ENCODE measurements at regions not wholly inside any gene's neighbourhood (a gene's known extent, or its start where the extent isn't known, plus 50 kb on each side); places are given as distances from the start of the nearest gene placed in this dataset.

- ChIA-PET POLR2A (no interaction called here), CTCF (interaction anchor here (1.0 kb wide), 1 partner anchor 347 kb away, joined by 3 read pairs; no protein-coding TSS in a partner anchor)
- Histone ChIP-seq H3K27me3 (ENCODE audit: control insufficient read depth in 2 of 2, insufficient read depth in 2 of 2, low read length in 2 of 2) (peaks cover 0 to 2% of the 10 kb centered on the region in 2 experiments), H3K79me2 (ENCODE audit: control insufficient read depth, insufficient read depth, low read length) (no peaks in the 10 kb centered on the region), H2AFZ (ENCODE audit: low read depth, low read length) (no peak overlapping the region), H3K36me3 (ENCODE audit: control insufficient read depth in 2 of 2, extremely low read depth in 1 of 2, insufficient read depth in 2 of 2, low read length in 2 of 2) (no peaks in the 10 kb centered on the region), H3K9me1 (replicated peaks; ENCODE audit: control insufficient read depth, extremely low read depth, insufficient read depth, low read length) (no peaks in the 10 kb centered on the region), H3K9me3 (replicated peaks; ENCODE audit: control insufficient read depth, insufficient read depth, low read length) (no peaks in the 10 kb centered on the region), H3K4me2 (ENCODE audit: insufficient read depth, low read length) (no peak overlapping the region), H4K20me1 (replicated peaks; ENCODE audit: control insufficient read depth, extremely low read depth, insufficient read depth, low read length) (no peaks in the 10 kb centered on the region), H3K9ac (replicated peaks; ENCODE audit: extremely low read depth, insufficient read depth, low read length) (no peak overlapping the region), H3K4me1 (ENCODE audit: control insufficient read depth, extremely low read depth, insufficient read depth, low read length) (no peaks in the 10 kb centered on the region), H3K4me3 (replicated peaks in 1 of 3; ENCODE audit: insufficient read depth in 1 of 3, low read depth in 1 of 3, low read length in 3 of 3) (no peak overlapping the region), H3K27ac (ENCODE audit: insufficient read depth, low read depth, low read length) (no peak overlapping the region)
- no TSS peak for BruUV-seq (replicated peaks)
- TF ChIP-seq EZH2 (IDR thresholded peaks at IDR 0.05; ENCODE audit: borderline replicate concordance, low read depth, low read length, severe bottlenecking) (no peak), JUN (IDR thresholded peaks at IDR 0.05; ENCODE audit: borderline replicate concordance, insufficient read depth, insufficient read length, low read depth) (no peak), FOS (IDR thresholded peaks at IDR 0.05; ENCODE audit: borderline replicate concordance, insufficient read depth, low read length) (no peak), MAX (IDR thresholded peaks at IDR 0.05; ENCODE audit: insufficient read depth, insufficient read length) (no peak), CTCF (IDR thresholded peaks at IDR 0.05; ENCODE audit: extremely low read depth in 1 of 2, insufficient read depth in 1 of 2, low read depth in 1 of 2, low read length in 2 of 2) (no peak), POLR2A (IDR thresholded peaks at IDR 0.05; ENCODE audit: low read depth, low read length) (no peak), POLR2AphosphoS5 (IDR thresholded peaks at IDR 0.05; ENCODE audit: insufficient read depth, low read depth, low read length) (no peak), GATA2 (IDR thresholded peaks at IDR 0.05; ENCODE audit: insufficient read depth, insufficient read length, low read depth, low read length) (no peak), MYC (IDR thresholded peaks at IDR 0.05; ENCODE audit: low read depth, low read length) (no peak)
- intact Hi-C loops (cut with micrococcal nuclease) (no loop called here), dilution Hi-C loops (cut with MboI; ENCODE audit: extremely low pct_ligation_motif_present, low sequenced_read_pairs) (no loop called here)
- no peak for DNase-seq (ENCODE audit: low read depth, low spot score)
- no peak for FAIRE-seq
Observed at GRCh38 chr10:125283191-125283835, 123.0 kb upstream of the CTBP2 start.
